Nephron progenitor cell (in vitro differentiated cells): ENCODE measurements at regions not wholly inside any gene's neighbourhood (a gene's known extent, or its start where the extent isn't known, plus 50 kb on each side); places are given as distances from the start of the nearest gene placed in this dataset.

Source experiments
- DNase-seq: peaks from one replicate; pipeline ENCODE4 v3.0.0; 2021
- H3K27ac Mint-ChIP-seq: 2 replicates; pipeline ENCODE4 v1.8.0; 2021; ENCODE audit warnings: mild to moderate bottlenecking, moderate library complexity, mixed read lengths
- H3K27me3 Mint-ChIP-seq: 2 replicates; pipeline ENCODE4 v1.8.0; 2021; ENCODE audit warnings: mild to moderate bottlenecking, low read depth, mixed read lengths; ENCODE audit not compliant: poor library complexity
- H3K36me3 Mint-ChIP-seq: 2 replicates; pipeline ENCODE4 v1.8.0; 2021; ENCODE audit warnings: low read depth, mixed read lengths
- H3K4me1 Mint-ChIP-seq: 2 replicates; pipeline ENCODE4 v1.8.0; 2021; ENCODE audit warnings: mixed read lengths
- H3K4me3 Mint-ChIP-seq: 2 replicates; pipeline ENCODE4 v1.8.0; 2021; ENCODE audit warnings: mild to moderate bottlenecking, moderate library complexity, mixed read lengths
- H3K9me3 Mint-ChIP-seq: 2 replicates; pipeline ENCODE4 v1.8.0; 2021; ENCODE audit warnings: mild to moderate bottlenecking, moderate library complexity, mixed read lengths
- TF ChIP-seq, protein P1 (sequence below): fragments of 200-600 bp; sonication (generic); IDR thresholded peaks from 2 replicates; pipeline ENCODE4 v1.5.0; 2021; ENCODE audit warnings: antibody characterized with exemption

GRCh38 chr2:10205162-10205475 lies 82.6 kb downstream of the RRM2 start:
- Mint-ChIP-seq H3K27ac (no peak overlapping the region), H3K4me3 (no peak overlapping the region), H3K27me3 (peaks cover 7% of the 10 kb centered on the region), H3K4me1 (peaks cover 33% of the 10 kb centered on the region), H3K9me3 (peaks cover 7% of the 10 kb centered on the region), H3K36me3 (peaks cover 38% of the 10 kb centered on the region)
- DNase-seq: no peak
- TF ChIP-seq, protein P1, sequence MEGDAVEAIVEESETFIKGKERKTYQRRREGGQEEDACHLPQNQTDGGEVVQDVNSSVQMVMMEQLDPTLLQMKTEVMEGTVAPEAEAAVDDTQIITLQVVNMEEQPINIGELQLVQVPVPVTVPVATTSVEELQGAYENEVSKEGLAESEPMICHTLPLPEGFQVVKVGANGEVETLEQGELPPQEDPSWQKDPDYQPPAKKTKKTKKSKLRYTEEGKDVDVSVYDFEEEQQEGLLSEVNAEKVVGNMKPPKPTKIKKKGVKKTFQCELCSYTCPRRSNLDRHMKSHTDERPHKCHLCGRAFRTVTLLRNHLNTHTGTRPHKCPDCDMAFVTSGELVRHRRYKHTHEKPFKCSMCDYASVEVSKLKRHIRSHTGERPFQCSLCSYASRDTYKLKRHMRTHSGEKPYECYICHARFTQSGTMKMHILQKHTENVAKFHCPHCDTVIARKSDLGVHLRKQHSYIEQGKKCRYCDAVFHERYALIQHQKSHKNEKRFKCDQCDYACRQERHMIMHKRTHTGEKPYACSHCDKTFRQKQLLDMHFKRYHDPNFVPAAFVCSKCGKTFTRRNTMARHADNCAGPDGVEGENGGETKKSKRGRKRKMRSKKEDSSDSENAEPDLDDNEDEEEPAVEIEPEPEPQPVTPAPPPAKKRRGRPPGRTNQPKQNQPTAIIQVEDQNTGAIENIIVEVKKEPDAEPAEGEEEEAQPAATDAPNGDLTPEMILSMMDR: no peak

GRCh38 chr2:10208736-10209135 lies 86.2 kb downstream of the RRM2 start:
- Mint-ChIP-seq H3K27ac (no peak overlapping the region), H3K36me3 (peaks cover 19% of the 10 kb centered on the region), H3K27me3 (peaks cover 10% of the 10 kb centered on the region), H3K9me3 (peaks cover 4% of the 10 kb centered on the region), H3K4me1 (peaks cover 31% of the 10 kb centered on the region), H3K4me3 (no peak overlapping the region)
- no peak for DNase-seq
- TF ChIP-seq, protein P1: no peak

DNA sequence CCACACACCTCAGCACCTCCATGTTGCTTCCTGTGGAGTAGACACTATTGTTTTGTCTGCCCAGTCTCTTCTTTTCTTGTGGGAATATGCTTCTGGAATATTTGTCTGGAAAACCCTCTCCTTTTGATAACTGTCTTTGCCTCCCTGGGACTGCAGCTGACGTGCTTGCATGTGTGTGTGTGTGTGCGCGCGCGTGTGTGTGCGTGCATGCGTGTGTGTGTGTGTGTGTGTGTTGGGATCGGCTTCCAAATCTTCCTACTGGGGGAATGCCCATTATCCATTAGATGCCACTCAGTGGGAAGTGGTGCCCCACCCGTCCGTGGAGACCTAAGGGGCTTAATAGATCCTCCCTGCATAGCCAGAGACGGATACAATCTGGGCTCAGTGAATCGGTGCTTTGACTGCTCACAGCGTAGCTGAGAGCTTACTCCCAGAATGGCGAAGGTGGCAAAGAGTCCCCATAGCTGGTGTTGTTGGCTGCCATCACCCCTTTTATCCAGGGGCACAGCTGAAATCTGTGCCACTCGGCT lies 86.9 kb downstream of the RRM2 start:
- H3K4me1 Mint-ChIP-seq: peaks cover 31% of the 10 kb centered on the region
- no peak for DNase-seq
- H3K4me3 Mint-ChIP-seq: no peak overlapping the region
- H3K9me3 Mint-ChIP-seq: peaks cover 4% of the 10 kb centered on the region
- peaks cover 6% of the 10 kb centered on the region for H3K27me3 Mint-ChIP-seq
- TF ChIP-seq, protein P1: no peak
- peak overlapping the region; percentile 68 for H3K27ac Mint-ChIP-seq
- peaks cover 19% of the 10 kb centered on the region for H3K36me3 Mint-ChIP-seq

DNA sequence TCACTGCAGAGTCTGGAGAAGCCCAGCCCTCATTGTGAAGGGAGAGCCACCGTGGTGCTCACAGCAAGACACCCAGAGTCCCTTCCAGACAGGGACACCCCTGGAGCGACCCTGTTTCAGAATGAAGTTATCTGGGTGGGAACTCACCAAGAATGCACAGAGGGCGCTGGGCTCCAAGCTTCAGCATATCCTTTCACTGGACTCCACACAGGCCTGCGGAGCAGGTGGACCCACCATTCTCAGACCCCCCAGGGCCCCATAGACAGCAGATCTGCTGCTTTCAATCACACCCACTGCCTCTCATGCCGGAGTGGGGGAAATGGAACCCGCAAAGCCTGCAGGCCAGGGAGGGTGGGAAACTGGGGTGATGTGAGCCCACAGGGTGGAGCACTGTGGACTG lies 87.8 kb downstream of the RRM2 start:
- H3K27me3 Mint-ChIP-seq: peaks cover 6% of the 10 kb centered on the region
- H3K27ac Mint-ChIP-seq: no peak overlapping the region
- peaks cover 14% of the 10 kb centered on the region for H3K36me3 Mint-ChIP-seq
- peaks cover 24% of the 10 kb centered on the region for H3K4me1 Mint-ChIP-seq
- H3K9me3 Mint-ChIP-seq: peaks cover 1% of the 10 kb centered on the region
- TF ChIP-seq, protein P1: no peak
- DNase-seq: no peak
- no peak overlapping the region for H3K4me3 Mint-ChIP-seq

DNA sequence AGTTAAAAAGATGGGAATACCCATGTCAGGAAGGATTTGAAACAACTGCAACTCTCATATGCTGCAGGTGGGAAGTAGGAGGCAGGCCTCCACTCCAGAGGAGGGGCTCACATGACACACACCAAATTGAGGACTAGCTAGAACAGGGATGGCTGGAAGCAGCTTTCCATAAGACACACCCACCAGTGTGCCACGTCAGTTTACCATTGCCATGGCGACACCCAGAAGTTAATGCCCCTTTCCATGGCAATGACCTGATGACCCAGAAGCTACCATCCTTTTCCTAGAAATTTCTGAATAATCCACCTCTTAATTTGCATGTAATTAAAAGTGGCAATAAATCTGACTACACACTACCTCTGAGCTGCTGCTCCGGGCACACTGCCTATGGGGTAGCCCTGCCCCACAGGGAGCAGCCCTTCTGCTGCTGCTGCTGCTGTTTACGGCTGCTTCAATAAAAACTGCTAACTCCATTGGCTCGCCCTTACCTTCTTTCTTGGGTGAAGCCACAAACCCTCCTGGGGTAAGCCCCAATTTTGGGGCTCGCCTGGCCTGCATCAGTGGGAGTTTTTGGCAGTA lies 89.4 kb downstream of the RRM2 start:
- H3K36me3 Mint-ChIP-seq: peaks cover 4% of the 10 kb centered on the region
- no peak overlapping the region for H3K4me3 Mint-ChIP-seq
- H3K4me1 Mint-ChIP-seq: peaks cover 37% of the 10 kb centered on the region
- no peaks in the 10 kb centered on the region for H3K9me3 Mint-ChIP-seq
- DNase-seq: no peak
- H3K27ac Mint-ChIP-seq: no peak overlapping the region
- H3K27me3 Mint-ChIP-seq: peaks cover 9% of the 10 kb centered on the region
- TF ChIP-seq, protein P1: no peak

GRCh38 chr2:10212827-10213226 lies 89.9 kb upstream of the HPCAL1 start:
- TF ChIP-seq, protein P1: no peak
- peaks cover 9% of the 10 kb centered on the region for H3K27me3 Mint-ChIP-seq

More at GRCh38 chr2:10212827-10213226, 89.9 kb upstream of the HPCAL1 start:
- no peaks in the 10 kb centered on the region for H3K36me3 Mint-ChIP-seq
- no peaks in the 10 kb centered on the region for H3K9me3 Mint-ChIP-seq
- DNase-seq: no peak
- no peak overlapping the region for H3K4me3 Mint-ChIP-seq
- H3K27ac Mint-ChIP-seq: no peak overlapping the region
- H3K4me1 Mint-ChIP-seq: peaks cover 46% of the 10 kb centered on the region
